ENCODE measurements at regions not wholly inside any gene's neighbourhood (a gene's known extent, or its start where the extent isn't known, plus 50 kb on each side); places are given as distances from the start of the nearest gene placed in this dataset.

DNA sequence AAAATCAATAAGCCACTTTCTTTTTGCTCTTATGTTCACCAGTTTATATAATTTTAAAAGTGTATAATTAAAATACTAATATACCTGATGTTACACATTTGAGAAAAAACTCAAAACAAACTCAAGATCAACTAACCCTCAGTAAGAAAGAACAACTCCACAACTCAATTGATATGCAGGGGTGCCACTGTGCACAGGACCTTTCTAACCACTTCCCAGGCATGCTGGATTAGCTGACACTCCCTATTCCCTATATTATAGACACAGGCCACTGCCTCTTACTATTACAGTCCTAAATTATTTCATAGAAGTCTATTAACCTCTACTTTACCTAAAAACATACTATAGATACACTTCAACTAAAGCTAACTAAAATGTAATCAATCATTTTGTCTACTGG is 191.7 kb upstream of the KRR1 start:
- TF ChIP-seq, protein P1, sequence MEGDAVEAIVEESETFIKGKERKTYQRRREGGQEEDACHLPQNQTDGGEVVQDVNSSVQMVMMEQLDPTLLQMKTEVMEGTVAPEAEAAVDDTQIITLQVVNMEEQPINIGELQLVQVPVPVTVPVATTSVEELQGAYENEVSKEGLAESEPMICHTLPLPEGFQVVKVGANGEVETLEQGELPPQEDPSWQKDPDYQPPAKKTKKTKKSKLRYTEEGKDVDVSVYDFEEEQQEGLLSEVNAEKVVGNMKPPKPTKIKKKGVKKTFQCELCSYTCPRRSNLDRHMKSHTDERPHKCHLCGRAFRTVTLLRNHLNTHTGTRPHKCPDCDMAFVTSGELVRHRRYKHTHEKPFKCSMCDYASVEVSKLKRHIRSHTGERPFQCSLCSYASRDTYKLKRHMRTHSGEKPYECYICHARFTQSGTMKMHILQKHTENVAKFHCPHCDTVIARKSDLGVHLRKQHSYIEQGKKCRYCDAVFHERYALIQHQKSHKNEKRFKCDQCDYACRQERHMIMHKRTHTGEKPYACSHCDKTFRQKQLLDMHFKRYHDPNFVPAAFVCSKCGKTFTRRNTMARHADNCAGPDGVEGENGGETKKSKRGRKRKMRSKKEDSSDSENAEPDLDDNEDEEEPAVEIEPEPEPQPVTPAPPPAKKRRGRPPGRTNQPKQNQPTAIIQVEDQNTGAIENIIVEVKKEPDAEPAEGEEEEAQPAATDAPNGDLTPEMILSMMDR (conservative IDR thresholded peaks at IDR 0.05; ENCODE audit: low read depth, low read length): no peak
- TF ChIP-seq EZH2 (IDR thresholded peaks at IDR 0.05; ENCODE audit: low read length, unreplicated experiment) (no peak), EZH2phosphoT487 (IDR thresholded peaks at IDR 0.05; ENCODE audit: borderline replicate concordance, low read length) (no peak)

Data from PC-3 (cell line).